ENCODE measurements at regions not wholly inside any gene's neighbourhood (a gene's known extent, or its start where the extent isn't known, plus 50 kb on each side); places are given as distances from the start of the nearest gene placed in this dataset.

- TF ChIP-seq CTCF (IDR thresholded peaks at IDR 0.05; ENCODE audit: low read depth, low read length) (no peak), EZH2phosphoT487 (IDR thresholded peaks at IDR 0.05; ENCODE audit: low read depth) (no peak)
Measured at GRCh38 chr6:106744781-106745180, 115.4 kb downstream of the QRSL1 start.
